ENCODE measurements at regions not wholly inside any gene's neighbourhood (a gene's known extent, or its start where the extent isn't known, plus 50 kb on each side); places are given as distances from the start of the nearest gene placed in this dataset.

DNA sequence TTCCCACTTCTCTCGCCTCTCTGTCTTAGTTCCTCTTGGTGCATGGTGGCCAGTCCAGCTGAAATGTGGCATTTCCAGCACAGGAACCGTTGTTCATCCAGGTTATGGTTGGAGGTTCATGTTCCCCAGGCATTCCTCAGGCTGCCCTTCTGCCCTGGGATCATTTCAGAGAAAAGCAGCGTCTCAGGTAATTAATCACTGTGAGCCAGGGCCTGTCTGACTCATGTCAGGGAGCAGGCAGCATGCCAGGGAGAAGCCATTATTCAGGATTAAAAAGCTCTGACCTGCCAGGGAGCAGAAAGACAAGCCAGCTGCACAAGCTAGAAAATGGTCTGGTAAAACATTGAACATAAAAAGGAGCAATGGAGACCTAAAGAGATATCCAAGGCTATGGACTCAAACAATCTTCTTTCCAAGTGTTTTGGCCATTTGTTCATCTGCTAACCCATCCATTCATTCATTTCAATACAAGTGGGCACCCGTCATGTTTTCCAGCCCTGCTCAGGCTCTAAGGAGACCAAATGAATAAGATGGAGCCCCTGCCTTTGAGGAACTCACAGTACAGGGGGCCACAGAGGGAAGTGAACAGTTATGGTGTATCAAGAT lies 241.4 kb downstream of the DRD1 start:
- H3K4me3 Mint-ChIP-seq, result no peak overlapping the region
- no peaks in the 10 kb centered on the region for H3K9me3 Mint-ChIP-seq
- ATAC-seq (no peak), DNase-seq (ENCODE audit: low spot score) (no peak)
- no peak overlapping the region for H3K27ac Mint-ChIP-seq
- H3K4me1 Mint-ChIP-seq (ENCODE audit: low read depth in 2 of 2), result no peaks in the 10 kb centered on the region
- peaks cover 19 to 22% of the 10 kb centered on the region in 2 donors for H3K27me3 Mint-ChIP-seq
- H3K36me3 Mint-ChIP-seq, result no peaks in the 10 kb centered on the region

GRCh38 chr5:175201393-175201792 lies 242.6 kb downstream of the DRD1 start:
- Mint-ChIP-seq H3K4me3 (no peak overlapping the region), H3K27me3 (peaks cover 15 to 28% of the 10 kb centered on the region in 2 donors), H3K9me3 (no peaks in the 10 kb centered on the region), H3K36me3 (no peaks in the 10 kb centered on the region), H3K4me1 (ENCODE audit: low read depth in 2 of 2) (no peaks in the 10 kb centered on the region), H3K27ac (no peak overlapping the region)
- ATAC-seq (no peak), DNase-seq (ENCODE audit: low spot score) (no peak)

DNA sequence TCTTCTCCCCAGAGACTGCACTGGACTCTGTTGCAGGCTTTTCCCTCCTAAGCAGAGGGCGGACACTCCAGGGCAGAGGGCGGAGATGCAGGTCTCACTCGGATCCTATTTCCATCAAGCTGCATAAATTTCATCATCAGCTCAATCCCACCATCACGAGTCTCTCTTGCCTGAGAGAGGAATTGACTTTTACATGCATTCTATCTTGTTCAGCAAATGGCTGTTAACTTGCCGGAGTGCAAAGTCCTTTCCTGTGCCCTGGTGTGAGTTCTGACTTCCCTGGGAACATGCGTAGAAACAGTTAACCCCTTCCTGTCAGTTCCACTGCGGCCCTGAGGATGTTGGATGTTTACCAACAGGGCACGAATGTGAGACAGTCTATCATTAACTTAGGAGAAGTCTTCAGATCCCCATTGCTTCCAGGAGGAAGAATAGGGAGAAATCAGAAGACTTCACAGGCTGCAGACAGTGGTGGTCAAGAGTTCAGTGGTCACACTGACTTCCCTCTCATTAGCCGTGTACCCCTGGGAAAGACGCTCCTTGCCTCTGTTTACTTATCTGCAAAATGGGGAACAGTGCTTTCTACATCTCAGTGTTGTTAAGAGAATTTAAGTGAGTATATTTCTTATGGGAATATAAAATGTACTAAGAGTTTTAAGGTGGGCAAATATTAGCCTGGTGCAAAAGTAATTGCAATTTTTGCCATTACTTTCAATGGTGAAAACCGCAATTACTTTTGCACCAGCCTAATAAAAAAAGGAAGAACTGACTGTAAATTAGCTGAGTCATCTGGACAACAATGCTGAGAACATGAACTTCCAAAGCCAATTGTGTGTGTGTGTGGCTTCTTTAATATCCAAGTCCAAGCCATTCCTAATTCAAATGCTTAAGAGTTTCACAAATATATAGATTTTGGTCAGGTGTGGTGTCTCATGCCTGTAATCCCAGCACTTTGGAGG lies 248.0 kb downstream of the DRD1 start:
- Mint-ChIP-seq H3K4me1 (ENCODE audit: low read depth in 2 of 2) (no peaks in the 10 kb centered on the region), H3K9me3 (no peaks in the 10 kb centered on the region), H3K36me3 (no peaks in the 10 kb centered on the region), H3K27me3 (peaks cover 11 to 21% of the 10 kb centered on the region in 2 donors), H3K27ac (no peak overlapping the region), H3K4me3 (no peak overlapping the region)
- no peak for ATAC-seq
- DNase-seq (ENCODE audit: low spot score), result no peak

DNA sequence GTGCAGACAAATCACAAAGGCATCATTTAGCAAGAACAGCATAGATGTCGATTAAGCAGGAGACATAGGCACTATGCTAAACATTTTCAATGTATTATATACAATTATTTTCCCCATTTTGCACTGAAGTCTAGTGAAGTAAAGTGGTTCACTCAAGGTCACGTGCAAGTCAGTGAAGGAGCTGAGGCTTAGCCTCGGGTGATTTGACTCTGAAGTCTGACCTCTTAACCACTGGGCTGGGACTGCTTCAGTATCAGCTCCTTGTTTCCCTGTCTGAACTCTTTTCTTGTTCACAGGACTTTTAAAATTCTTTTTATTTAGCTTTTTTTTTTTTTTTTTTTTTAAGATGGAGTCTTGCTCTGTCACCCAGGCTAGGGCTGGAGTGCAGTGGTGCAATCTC lies 262.7 kb downstream of the DRD1 start:
- Mint-ChIP-seq H3K9me3 (no peaks in the 10 kb centered on the region), H3K4me1 (ENCODE audit: low read depth in 2 of 2) (no peaks in the 10 kb centered on the region), H3K27ac (no peak overlapping the region), H3K36me3 (no peaks in the 10 kb centered on the region), H3K27me3 (peaks cover 5 to 8% of the 10 kb centered on the region in 2 donors), H3K4me3 (no peak overlapping the region)
- ATAC-seq (no peak), DNase-seq (ENCODE audit: low spot score) (no peak)

DNA sequence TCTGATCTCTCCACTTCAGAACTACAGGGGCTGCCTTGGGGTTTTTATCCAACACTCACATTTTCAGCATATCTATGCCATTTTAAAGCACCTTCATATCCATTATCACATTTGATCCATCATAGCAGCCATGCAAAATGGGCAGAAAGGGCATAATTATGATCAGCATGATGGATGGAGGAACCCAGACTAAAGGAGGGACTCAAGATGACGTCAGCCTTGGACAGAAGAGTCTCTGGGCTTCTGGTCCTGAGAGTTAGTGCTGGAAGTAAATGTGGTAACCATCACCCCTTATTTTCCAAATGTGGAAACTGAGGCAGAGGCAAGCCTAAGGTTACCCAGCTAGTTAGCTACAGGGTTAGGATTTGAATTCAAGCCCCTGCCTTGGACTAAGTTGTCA lies 273.1 kb downstream of the DRD1 start:
- ATAC-seq (no peak), DNase-seq (ENCODE audit: low spot score) (no peak)
- H3K4me3 Mint-ChIP-seq, result no peak overlapping the region
- no peak overlapping the region for H3K27ac Mint-ChIP-seq
- no peaks in the 10 kb centered on the region for H3K4me1 Mint-ChIP-seq (ENCODE audit: low read depth in 2 of 2)
- H3K36me3 Mint-ChIP-seq, result no peaks in the 10 kb centered on the region
- H3K9me3 Mint-ChIP-seq, result no peaks in the 10 kb centered on the region
- H3K27me3 Mint-ChIP-seq, result peaks cover 0 to 25% of the 10 kb centered on the region in 2 donors

DNA sequence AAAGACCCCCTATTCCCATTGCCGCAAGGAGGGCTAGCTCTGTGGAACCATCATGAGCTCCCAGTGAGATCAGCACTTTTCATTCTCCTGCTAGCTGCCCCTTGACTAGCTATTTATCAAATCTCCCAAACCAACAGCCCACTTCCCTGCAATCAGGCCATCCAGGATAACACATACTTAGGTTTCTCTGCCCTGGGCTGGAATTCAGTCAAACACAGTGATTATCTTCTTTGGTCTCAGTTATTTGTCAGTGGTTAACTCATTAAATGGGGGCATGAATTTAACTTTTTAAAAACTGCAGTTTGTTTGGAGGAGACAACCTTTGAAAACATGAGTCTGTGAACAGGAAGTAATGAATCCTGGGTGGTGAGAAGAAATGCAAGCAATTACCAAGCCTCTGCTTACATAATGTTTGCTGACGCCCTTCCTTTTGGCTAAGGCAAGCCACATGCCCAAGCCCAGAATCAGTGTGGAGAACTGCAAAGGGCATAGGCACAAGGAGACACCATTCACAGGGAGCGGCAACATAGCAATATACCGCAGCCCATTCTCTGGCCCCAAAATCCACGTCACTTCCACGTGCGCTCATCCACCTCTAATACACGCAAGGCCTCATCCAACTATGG lies 275.0 kb downstream of the DRD1 start:
- DNase-seq (ENCODE audit: low spot score) (no peak), ATAC-seq (no peak)
- H3K4me3 Mint-ChIP-seq, result no peak overlapping the region
- H3K27ac Mint-ChIP-seq, result no peak overlapping the region
- no peaks in the 10 kb centered on the region for H3K36me3 Mint-ChIP-seq
- H3K4me1 Mint-ChIP-seq (ENCODE audit: low read depth in 2 of 2), result no peaks in the 10 kb centered on the region
- peaks cover 6 to 33% of the 10 kb centered on the region in 2 donors for H3K27me3 Mint-ChIP-seq
- H3K9me3 Mint-ChIP-seq, result no peaks in the 10 kb centered on the region

- Mint-ChIP-seq H3K4me3 (no peak overlapping the region), H3K4me1 (ENCODE audit: low read depth in 2 of 2) (no peaks in the 10 kb centered on the region), H3K27ac (no peak overlapping the region), H3K9me3 (no peaks in the 10 kb centered on the region), H3K27me3 (peaks cover 6 to 39% of the 10 kb centered on the region in 2 donors), H3K36me3 (no peaks in the 10 kb centered on the region)
- ATAC-seq (no peak), DNase-seq (ENCODE audit: low spot score) (no peak)
These were observed 278.0 kb downstream of the DRD1 start for GRCh38 chr5:175166026-175166425.

- peaks cover 6 to 44% of the 10 kb centered on the region in 2 donors for H3K27me3 Mint-ChIP-seq
- ATAC-seq (no peak), DNase-seq (ENCODE audit: low spot score) (no peak)
- no peak overlapping the region for H3K27ac Mint-ChIP-seq
- H3K4me1 Mint-ChIP-seq (ENCODE audit: low read depth in 2 of 2), result no peaks in the 10 kb centered on the region
- no peaks in the 10 kb centered on the region for H3K36me3 Mint-ChIP-seq
- no peaks in the 10 kb centered on the region for H3K9me3 Mint-ChIP-seq
- H3K4me3 Mint-ChIP-seq, result no peak overlapping the region
These were observed 280.3 kb downstream of the DRD1 start for GRCh38 chr5:175163586-175164275.

- no peaks in the 10 kb centered on the region for H3K4me1 Mint-ChIP-seq (ENCODE audit: low read depth in 2 of 2)
- H3K36me3 Mint-ChIP-seq, result no peaks in the 10 kb centered on the region
These were observed 281.9 kb downstream of the DRD1 start for GRCh38 chr5:175162036-175162435.

GRCh38 chr5:175159956-175160355 lies 284.0 kb downstream of the DRD1 start:
- no peak for DNase-seq (ENCODE audit: low spot score)
- peaks cover 3 to 40% of the 10 kb centered on the region in 2 donors for H3K27me3 Mint-ChIP-seq
- ATAC-seq, result no peak
- H3K4me1 Mint-ChIP-seq (ENCODE audit: low read depth in 2 of 2), result no peaks in the 10 kb centered on the region
- no peaks in the 10 kb centered on the region for H3K36me3 Mint-ChIP-seq
- H3K9me3 Mint-ChIP-seq, result peaks cover 3% of the 10 kb centered on the region
- H3K4me3 Mint-ChIP-seq, result no peak overlapping the region
- H3K27ac Mint-ChIP-seq, result no peak overlapping the region

More at GRCh38 chr5:175162036-175162435, 281.9 kb downstream of the DRD1 start:
- DNase-seq (ENCODE audit: low spot score) (no peak), ATAC-seq (no peak)
- Mint-ChIP-seq H3K27ac (no peak overlapping the region), H3K4me3 (no peak overlapping the region), H3K9me3 (no peaks in the 10 kb centered on the region), H3K27me3 (peaks cover 6 to 40% of the 10 kb centered on the region in 2 donors)

- Mint-ChIP-seq H3K4me3 (no peak overlapping the region), H3K27ac (no peak overlapping the region), H3K9me3 (peaks cover 8% of the 10 kb centered on the region), H3K4me1 (ENCODE audit: low read depth in 2 of 2) (no peaks in the 10 kb centered on the region), H3K36me3 (no peaks in the 10 kb centered on the region), H3K27me3 (no peaks in the 10 kb centered on the region)
- no peak for ATAC-seq
- no peak for DNase-seq (ENCODE audit: low spot score)
These were observed 295.3 kb downstream of the DRD1 start for GRCh38 chr5:175148636-175149172.

DNA sequence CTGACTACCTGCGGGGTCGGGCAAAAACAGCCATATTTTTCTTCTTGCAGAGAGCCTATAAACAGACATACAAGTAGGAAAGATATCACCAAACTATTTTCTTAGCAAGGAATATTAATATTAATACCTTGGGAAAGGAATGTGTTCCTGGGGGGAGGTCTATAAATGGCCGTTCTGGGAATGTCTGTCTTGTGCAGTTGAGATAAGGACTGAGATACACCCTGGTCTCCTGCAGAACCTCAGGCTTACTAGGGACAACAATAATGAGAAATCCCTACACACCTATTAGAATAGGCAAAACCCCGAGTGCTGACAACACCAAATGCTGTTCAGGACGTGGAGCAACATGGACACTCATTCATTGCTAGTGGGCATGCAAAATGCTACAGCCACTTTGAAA lies 297.2 kb downstream of the DRD1 start:
- ATAC-seq (no peak), DNase-seq (ENCODE audit: low spot score) (no peak)
- Mint-ChIP-seq H3K4me3 (no peak overlapping the region), H3K9me3 (peaks cover 11% of the 10 kb centered on the region), H3K27ac (no peak overlapping the region), H3K4me1 (ENCODE audit: low read depth in 2 of 2) (no peaks in the 10 kb centered on the region), H3K27me3 (no peaks in the 10 kb centered on the region), H3K36me3 (no peaks in the 10 kb centered on the region)

DNA sequence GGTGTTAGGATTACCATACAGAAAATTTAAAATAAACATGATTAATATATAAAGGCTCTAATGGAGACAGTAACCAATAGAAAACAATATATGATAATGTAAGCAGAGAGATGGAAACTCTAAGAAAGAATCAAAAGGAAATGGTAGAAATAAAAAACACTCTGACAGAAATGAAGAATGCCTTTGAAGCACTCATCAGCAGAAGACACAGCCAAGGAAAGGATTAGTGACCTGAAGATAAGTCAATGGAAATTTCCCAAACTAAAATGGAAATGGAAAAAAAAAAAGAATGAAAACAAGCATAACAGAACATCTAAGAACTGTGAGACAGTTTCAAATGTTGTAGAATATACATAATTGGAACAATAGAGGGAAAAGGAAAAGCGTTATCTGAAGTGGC lies 302.6 kb downstream of the DRD1 start:
- DNase-seq (ENCODE audit: low spot score) (no peak), ATAC-seq (no peak)
- H3K36me3 Mint-ChIP-seq, result no peaks in the 10 kb centered on the region
- peaks cover 28% of the 10 kb centered on the region for H3K9me3 Mint-ChIP-seq
- no peak overlapping the region for H3K4me3 Mint-ChIP-seq
- no peaks in the 10 kb centered on the region for H3K27me3 Mint-ChIP-seq
- H3K4me1 Mint-ChIP-seq (ENCODE audit: low read depth in 2 of 2), result no peaks in the 10 kb centered on the region
- no peak overlapping the region for H3K27ac Mint-ChIP-seq

Data from natural killer cell treated with Interleukin-12 subunit alpha and Interleukin-12 subunit beta and Interleukin-15 and Interleukin-18, amount 100 ng/mL, for 72 hours (primary cell).